PC-3 (cell line): ENCODE measurements at regions not wholly inside any gene's neighbourhood (a gene's known extent, or its start where the extent isn't known, plus 50 kb on each side); places are given as distances from the start of the nearest gene placed in this dataset.

Experiments
- ATAC-seq: fragments of 200-7000 bp; cut with Tn5 transposase; 2 replicates; pipeline ENCODE4 v1.9.1; 2020; ENCODE audit warnings: mild to moderate bottlenecking, moderate library complexity
- BruUV-seq: library from RNA; stranded (reverse); fragments of 400-500 nt; replicated peaks from 2 replicates; lab custom pipeline; 2021; lab: Mats Ljungman, UMichigan
- CTCF ChIA-PET: fragments of 300-600 bp; sonication (Branson Sonifier 250); formaldehyde crosslinking; loops from one replicate; lab custom pipeline; 2022; ENCODE audit warnings: antibody characterized with exemption; lab: Charles Lee
- POLR2A ChIA-PET: fragments of 300-600 bp; sonication (Branson Sonifier 250); formaldehyde crosslinking; loops from one replicate; lab custom pipeline; 2022; ENCODE audit warnings: antibody characterized with exemption; ENCODE audit not compliant: unreplicated experiment; lab: Charles Lee
- DNase-seq: peaks from one replicate; pipeline ENCODE4 v3.0.0-alpha.2; 2015
- H2AFZ ChIP-seq: fragments of 300-600 bp; sonication (generic); 2 replicates; pipeline ENCODE4 v1.6.0; 2016; ENCODE audit warnings: antibody characterized with exemption, low read length
- H3F3A ChIP-seq: fragments of 300-600 bp; sonication (generic); one replicate; pipeline ENCODE4 v1.6.0; 2017; ENCODE audit warnings: antibody characterized with exemption, low read length, control low read depth, mild to moderate bottlenecking; ENCODE audit not compliant: unreplicated experiment
- H3K27ac ChIP-seq: fragments of 300-600 bp; sonication (generic); 2 replicates; pipeline ENCODE4 v1.5.1; 2016; ENCODE audit warnings: mild to moderate bottlenecking, low read length
- H3K27me3 ChIP-seq: fragments of 300-600 bp; sonication (generic); 2 replicates; pipeline ENCODE4 v1.6.1; 2016; ENCODE audit warnings: low read length, mixed read lengths
- H3K36me3 ChIP-seq: fragments of 300-600 bp; sonication (generic); 2 replicates; pipeline ENCODE4 v1.6.1; 2016; ENCODE audit warnings: low read depth, mixed run types, low read length, mixed read lengths
- H3K4me1 ChIP-seq: fragments of 300-600 bp; sonication (generic); 2 replicates; pipeline ENCODE4 v1.5.1; 2016; ENCODE audit warnings: low read length; ENCODE audit not compliant: insufficient read depth
- H3K4me2 ChIP-seq: fragments of 300-600 bp; sonication (generic); 2 replicates; pipeline ENCODE4 v1.6.0; 2016; ENCODE audit warnings: low read length
- H3K4me3 ChIP-seq: fragments of 300-600 bp; sonication (generic); 2 replicates; pipeline ENCODE4 v1.5.1; 2016; ENCODE audit warnings: mild to moderate bottlenecking, low read length, mixed read lengths
- H3K79me2 ChIP-seq: fragments of 300-600 bp; sonication (generic); 2 replicates; pipeline ENCODE4 v1.6.1; 2017; ENCODE audit warnings: low read length, mixed read lengths
- H3K9ac ChIP-seq: fragments of 300-600 bp; sonication (generic); 2 replicates; pipeline ENCODE4 v1.6.0; 2016; ENCODE audit warnings: mild to moderate bottlenecking, low read length
- H3K9me2 ChIP-seq: fragments of 300-600 bp; sonication (generic); replicated peaks from 2 replicates; pipeline ENCODE4 v1.6.1; 2016; ENCODE audit warnings: mixed run types, low read length, mixed read lengths
- H3K9me3 ChIP-seq: fragments of 300-600 bp; sonication (generic); 2 replicates; pipeline ENCODE4 v1.6.1; 2016; ENCODE audit warnings: low read length, mixed read lengths
- H4K20me1 ChIP-seq: fragments of 300-600 bp; sonication (generic); 2 replicates; pipeline ENCODE4 v1.6.1; 2016; ENCODE audit warnings: low read length, mixed read lengths
- CTCF ChIP-seq: fragments of 300-600 bp; sonication (generic); conservative IDR thresholded peaks from 2 replicates; pipeline ENCODE4 v1.5.1; 2017; ENCODE audit warnings: antibody characterized with exemption, low read depth, mild to moderate bottlenecking, low read length
- EZH2 ChIP-seq: fragments of 300-600 bp; sonication (generic); IDR thresholded peaks from one replicate; pipeline ENCODE4 v1.6.1; 2017; ENCODE audit warnings: antibody characterized with exemption, mild to moderate bottlenecking, low read length; ENCODE audit not compliant: unreplicated experiment
- EZH2phosphoT487 ChIP-seq: fragments of 300-600 bp; sonication (generic); IDR thresholded peaks from 2 replicates; pipeline ENCODE4 v1.6.1; 2018; ENCODE audit warnings: mild to moderate bottlenecking, antibody characterized with exemption, low read length, borderline replicate concordance
- intact Hi-C: fragments of 100-400 bp; cut with micrococcal nuclease; formaldehyde crosslinking; loops from 2 replicates; pipeline ENCODE4 v1.9.0; 2023

- no peak overlapping the region for H3K9ac ChIP-seq
- no peaks in the 10 kb centered on the region for H3K9me3 ChIP-seq
- TF ChIP-seq EZH2 (no peak), EZH2phosphoT487 (no peak), CTCF (no peak)
- no TSS peak for BruUV-seq
- H3K27ac ChIP-seq = no peak overlapping the region
- ChIA-PET POLR2A (no interaction called here), CTCF (interaction anchor here (0.6 kb wide), 1 partner anchor 64 kb away, joined by 3 read pairs; no protein-coding TSS in a partner anchor)
- no peak overlapping the region for H3K4me3 ChIP-seq
- intact Hi-C loops = no loop called here
- no peaks in the 10 kb centered on the region for H3K9me2 ChIP-seq
- no peak for DNase-seq
- ATAC-seq = no peak
- no peaks in the 10 kb centered on the region for H3K36me3 ChIP-seq
- no peaks in the 10 kb centered on the region for H3K79me2 ChIP-seq
- no peak overlapping the region for H3K4me2 ChIP-seq
- no peak overlapping the region for H2AFZ ChIP-seq
- H3F3A ChIP-seq = no peaks in the 10 kb centered on the region
- no peaks in the 10 kb centered on the region for H4K20me1 ChIP-seq
- no peaks in the 10 kb centered on the region for H3K27me3 ChIP-seq
- no peaks in the 10 kb centered on the region for H3K4me1 ChIP-seq
These were observed 126.7 kb downstream of the ANAPC4 start for GRCh38 chr4:25503779-25504178.

GRCh38 chr4:25504932-25505636 lies 128.0 kb downstream of the ANAPC4 start:
- CTCF ChIA-PET = no interaction called here
- DNase-seq = no peak
- TF ChIP-seq CTCF = no peak
- TF ChIP-seq EZH2phosphoT487 = no peak
- no peak for TF ChIP-seq EZH2

GRCh38 chr4:25505637-25505991 lies 128.6 kb downstream of the ANAPC4 start:
- H4K20me1 ChIP-seq = no peaks in the 10 kb centered on the region
- no peak overlapping the region for H3K4me3 ChIP-seq
- no peak for TF ChIP-seq EZH2phosphoT487
- no peak for TF ChIP-seq CTCF
- no peak for TF ChIP-seq EZH2
- H3K27ac ChIP-seq = no peak overlapping the region
- ChIA-PET POLR2A (no interaction called here), CTCF (no interaction called here)
- no peak overlapping the region for H3K9ac ChIP-seq
- no peaks in the 10 kb centered on the region for H3K4me1 ChIP-seq
- ATAC-seq (no peak), DNase-seq (no peak)
- no peaks in the 10 kb centered on the region for H3K27me3 ChIP-seq
- intact Hi-C loops = no loop called here
- no peaks in the 10 kb centered on the region for H3K79me2 ChIP-seq
- H3K9me2 ChIP-seq = no peaks in the 10 kb centered on the region
- H3K36me3 ChIP-seq = no peaks in the 10 kb centered on the region
- BruUV-seq = no TSS peak
- H3F3A ChIP-seq = no peaks in the 10 kb centered on the region
- no peak overlapping the region for H2AFZ ChIP-seq
- H3K4me2 ChIP-seq = no peak overlapping the region
- no peaks in the 10 kb centered on the region for H3K9me3 ChIP-seq

More at GRCh38 chr4:25504932-25505636, 128.0 kb downstream of the ANAPC4 start:
- H3K9ac ChIP-seq = no peak overlapping the region
- H3K4me1 ChIP-seq = no peaks in the 10 kb centered on the region
- H2AFZ ChIP-seq = no peak overlapping the region
- H3F3A ChIP-seq = no peaks in the 10 kb centered on the region
- H3K4me2 ChIP-seq = no peak overlapping the region
- no peaks in the 10 kb centered on the region for H3K79me2 ChIP-seq
- H3K27ac ChIP-seq = no peak overlapping the region
- no peaks in the 10 kb centered on the region for H3K36me3 ChIP-seq
- BruUV-seq = no TSS peak
- no peaks in the 10 kb centered on the region for H4K20me1 ChIP-seq
- no peak for ATAC-seq
- no peaks in the 10 kb centered on the region for H3K27me3 ChIP-seq
- no peaks in the 10 kb centered on the region for H3K9me2 ChIP-seq
- H3K9me3 ChIP-seq = no peaks in the 10 kb centered on the region
- H3K4me3 ChIP-seq = no peak overlapping the region
- intact Hi-C loops = no loop called here
- POLR2A ChIA-PET = no interaction called here
